GM12878 (cell line): ENCODE measurements at regions not wholly inside any gene's neighbourhood (a gene's known extent, or its start where the extent isn't known, plus 50 kb on each side); places are given as distances from the start of the nearest gene placed in this dataset.

ENCODE experiments used
- ATAC-seq: fragments of 200-7000 bp; cut with Tn5 transposase; 3 replicates; pipeline ENCODE4 v1.9.1; 2020; ENCODE audit warnings: mild to moderate bottlenecking, moderate library complexity
- BruUV-seq: library from RNA; stranded (reverse); fragments of 400-500 nt; replicated peaks from 2 replicates; lab custom pipeline; 2021; lab: Mats Ljungman, UMichigan
- CTCF ChIA-PET: fragments of 300-600 bp; sonication (Branson Sonifier 250); formaldehyde crosslinking; extraction: SDS; loops from one replicate; lab custom pipeline; 2021; ENCODE audit warnings: inconsistent platforms; lab: Yijun Ruan, JAX
- POLR2A ChIA-PET: fragments of 350-600 bp; formaldehyde crosslinking; extraction: SDS; loops from one replicate; lab custom pipeline; 2021; ENCODE audit warnings: inconsistent platforms; lab: Charles Lee
- RAD21 ChIA-PET: fragments of 300-600 bp; sonication (Branson Sonifier 250); formaldehyde crosslinking; loops from one replicate; lab custom pipeline; 2023; ENCODE audit warnings: antibody characterized with exemption; ENCODE audit not compliant: unreplicated experiment; lab: Charles Lee
- SMC1A ChIA-PET: fragments of 300-600 bp; sonication (Branson Sonifier 250); formaldehyde crosslinking; loops from one replicate; lab custom pipeline; 2023; ENCODE audit not compliant: unreplicated experiment, uncharacterized antibody; lab: Charles Lee
- DNase-seq: peaks from one replicate; pipeline ENCODE4 v3.0.0-alpha.2; 2011; ENCODE audit warnings: low read depth, low spot score
- FAIRE-seq: peaks from 3 replicates; lab custom pipeline; 2011; peaks lifted over from hg19 to GRCh38; lab: Jason Lieb, UNC
- H2AFZ ChIP-seq: 2 replicates; pipeline ENCODE4 v1.6.0; 2011; ENCODE audit warnings: low read depth, low read length, control low read depth; ENCODE audit not compliant: control insufficient read depth
- H3K27ac ChIP-seq: 2 replicates; pipeline ENCODE4 v1.5.1; 2011; ENCODE audit warnings: control low read depth; ENCODE audit not compliant: control insufficient read depth, insufficient read depth
- H3K27me3 ChIP-seq, 2 experiments: replicated peaks in 1 of 2; 2 replicates each; pipeline versions ENCODE4 v1.6.0 to v1.6.1; 2011; ENCODE audit warnings: low read length in 1 of 2; ENCODE audit not compliant: control insufficient read depth in 2 of 2, insufficient read depth in 2 of 2
- H3K36me3 ChIP-seq, 2 experiments: 2 replicates each; pipeline ENCODE4 v1.5.1; 2011; ENCODE audit warnings: low read length in 1 of 2; ENCODE audit not compliant: control insufficient read depth in 2 of 2, insufficient read depth in 2 of 2
- H3K4me1 ChIP-seq: 2 replicates; pipeline ENCODE4 v1.6.1; 2011; ENCODE audit warnings: mild to moderate bottlenecking, low read length, moderate library complexity, mixed read lengths; ENCODE audit not compliant: control insufficient read depth, insufficient read depth
- H3K4me2 ChIP-seq: 2 replicates; pipeline ENCODE4 v1.6.0; 2011; ENCODE audit warnings: control low read depth; ENCODE audit not compliant: control insufficient read depth, insufficient read depth
- H3K4me3 ChIP-seq: fragments of 200-600 bp; sonication (generic); 2 replicates; pipeline ENCODE4 v1.5.1; 2016
- H3K79me2 ChIP-seq: 2 replicates; pipeline ENCODE4 v1.6.0; 2011; ENCODE audit warnings: low read length; ENCODE audit not compliant: control insufficient read depth, insufficient read depth
- H3K9ac ChIP-seq: 2 replicates; pipeline ENCODE4 v1.8.0; 2011; ENCODE audit warnings: low read length, control low read depth, mixed read lengths; ENCODE audit not compliant: control insufficient read depth, insufficient read depth
- H3K9me3 ChIP-seq: replicated peaks from 3 replicates; pipeline ENCODE4 v1.5.1; 2011; ENCODE audit warnings: mild to moderate bottlenecking, low read length; ENCODE audit not compliant: control insufficient read depth, insufficient read depth
- H4K20me1 ChIP-seq: 2 replicates; pipeline ENCODE4 v1.6.0; 2011; ENCODE audit not compliant: control insufficient read depth, insufficient read depth
- BMI1 ChIP-seq: fragments of 450-650 bp; IDR thresholded peaks from 2 replicates; pipeline ENCODE4 v1.6.1; 2016; ENCODE audit warnings: mild to moderate bottlenecking, moderate library complexity, borderline replicate concordance
- HCFC1 ChIP-seq: fragments of 150-350 bp; IDR thresholded peaks from 2 replicates; pipeline ENCODE4 v1.6.1; 2014; ENCODE audit warnings: low read length
- NFYA ChIP-seq: IDR thresholded peaks from 2 replicates; pipeline ENCODE4 v1.6.1; 2011; ENCODE audit warnings: low read depth, mild to moderate bottlenecking, low read length, improper control_type of control experiment, borderline replicate concordance
- RUNX3 ChIP-seq: IDR thresholded peaks from 2 replicates; pipeline ENCODE4 v1.6.1; 2012; ENCODE audit warnings: low read length, inconsistent platforms
- WGBS: methylation state at CpG from one replicate; pipeline ENCODE4 v1.1.6; 2016; ENCODE audit warnings: low lambda C conversion rate; ENCODE audit not compliant: insufficient replicate concordance, insufficient coverage; ENCODE audit errors: missing lambda C conversion rate; 5-methylcytosine and 5-hydroxymethylcytosine counted together
- in situ Hi-C: fragments of 300-500 bp; cut with MboI; formaldehyde crosslinking; loops from 9 replicates; pipeline ENCODE4 v1.14.3; 2018; ENCODE audit warnings: mixed read lengths
- intact Hi-C: fragments of 100-400 bp; cut with micrococcal nuclease; formaldehyde crosslinking; loops from one replicate; pipeline ENCODE4 v1.14.2; 2022; ENCODE audit not compliant: unreplicated experiment
- TF ChIP-seq, protein P1 (sequence below): IDR thresholded peaks from 2 replicates; pipeline ENCODE4 v1.6.1; 2012; ENCODE audit warnings: low read depth, low read length, improper control_type of control experiment

DNA sequence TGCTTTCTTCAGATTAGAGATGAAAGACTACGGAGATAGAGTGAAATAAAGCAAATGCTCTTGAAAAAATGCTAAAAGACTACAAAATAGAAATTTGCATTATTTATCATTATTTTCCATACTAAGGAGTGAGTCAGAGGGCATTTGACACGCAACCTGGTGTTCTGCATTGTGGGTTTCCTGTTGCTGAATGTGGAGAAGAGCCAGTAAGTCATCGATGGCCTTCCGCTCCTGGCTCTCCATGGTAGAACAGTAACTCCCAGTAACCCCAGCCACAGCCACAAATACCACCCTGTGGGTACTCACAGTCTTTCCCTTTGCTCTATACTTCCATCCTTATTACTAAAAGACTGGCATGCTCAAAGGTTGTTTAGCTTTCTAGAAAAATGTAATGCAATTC is 61.5 kb downstream of the CGGBP1 start:
- peak; percentile 26 for DNase-seq
- no peaks in the 10 kb centered on the region for H3K27me3 ChIP-seq
- no TSS peak for BruUV-seq
- no peak overlapping the region; the same call in 1 of the 2 replicates for H2AFZ ChIP-seq
- H3K36me3 ChIP-seq, result no peaks in the 10 kb centered on the region
- H3K4me3 ChIP-seq, result peak overlapping the region; percentile 18; the same call in 1 of the 2 replicates
- RAD21 ChIA-PET, result no interaction called here
- in situ Hi-C loops (no loop called here), intact Hi-C loops (loop anchor here (1.0 kb wide), 1 partner anchor 48 kb away; no protein-coding TSS in a partner anchor)
- TF ChIP-seq, protein P1, sequence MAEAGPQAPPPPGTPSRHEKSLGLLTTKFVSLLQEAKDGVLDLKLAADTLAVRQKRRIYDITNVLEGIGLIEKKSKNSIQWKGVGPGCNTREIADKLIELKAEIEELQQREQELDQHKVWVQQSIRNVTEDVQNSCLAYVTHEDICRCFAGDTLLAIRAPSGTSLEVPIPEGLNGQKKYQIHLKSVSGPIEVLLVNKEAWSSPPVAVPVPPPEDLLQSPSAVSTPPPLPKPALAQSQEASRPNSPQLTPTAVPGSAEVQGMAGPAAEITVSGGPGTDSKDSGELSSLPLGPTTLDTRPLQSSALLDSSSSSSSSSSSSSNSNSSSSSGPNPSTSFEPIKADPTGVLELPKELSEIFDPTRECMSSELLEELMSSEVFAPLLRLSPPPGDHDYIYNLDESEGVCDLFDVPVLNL, result no peak
- TF ChIP-seq RUNX3 (peak; percentile 27; the same call in 1 of the 2 replicates), BMI1 (no peak)
- CTCF ChIA-PET, result no interaction called here
- SMC1A ChIA-PET, result no interaction called here
- H3K9ac ChIP-seq, result no peak overlapping the region
- POLR2A ChIA-PET, result no interaction called here
- no peaks in the 10 kb centered on the region for H3K79me2 ChIP-seq
- H3K9me3 ChIP-seq, result no peaks in the 10 kb centered on the region
- H3K4me2 ChIP-seq, result peak overlapping the region; percentile 54; the same call in 1 of the 2 replicates
- H3K4me1 ChIP-seq, result no peaks in the 10 kb centered on the region
- no peak for FAIRE-seq
- ATAC-seq, result peak; percentile 87
- WGBS, result 10% methylated on average over 4 of the region's 4 CpGs
- H3K27ac ChIP-seq, result no peak overlapping the region
- no peaks in the 10 kb centered on the region for H4K20me1 ChIP-seq

DNA sequence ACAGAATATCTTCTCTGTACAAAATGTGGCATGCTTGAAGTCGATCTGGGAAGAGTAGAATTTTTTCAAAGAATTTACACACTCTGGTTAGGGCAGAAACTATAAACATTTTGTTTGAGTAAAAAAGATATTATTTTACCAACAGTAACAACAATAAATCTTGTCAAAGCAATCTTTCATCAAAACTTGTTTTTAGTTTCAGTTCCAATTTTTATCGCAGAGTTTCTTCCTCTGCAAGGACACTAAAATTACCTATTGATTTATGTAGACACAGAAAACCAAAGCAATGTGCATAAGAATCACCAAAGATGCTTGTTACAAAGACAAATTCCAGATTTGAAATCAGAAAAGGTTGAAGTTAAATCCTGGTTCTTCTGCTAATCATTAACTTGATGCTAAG is 61.9 kb downstream of the CGGBP1 start:
- no peak overlapping the region for H3K27ac ChIP-seq
- intact Hi-C loops (loop anchor here (1.0 kb wide), 1 partner anchor 48 kb away; no protein-coding TSS in a partner anchor), in situ Hi-C loops (no loop called here)
- ChIA-PET RAD21 (no interaction called here), POLR2A (no interaction called here), SMC1A (no interaction called here), CTCF (no interaction called here)
- H3K36me3 ChIP-seq, result no peaks in the 10 kb centered on the region
- BruUV-seq, result no TSS peak
- DNase-seq (no peak), FAIRE-seq (no peak), ATAC-seq (peak; percentile 26)
- TF ChIP-seq HCFC1, result no peak
- TF ChIP-seq NFYA, result no peak
- no peaks in the 10 kb centered on the region for H3K79me2 ChIP-seq
- no peaks in the 10 kb centered on the region for H3K9me3 ChIP-seq
- H4K20me1 ChIP-seq, result no peaks in the 10 kb centered on the region
- H3K27me3 ChIP-seq, result no peaks in the 10 kb centered on the region
- WGBS, result 0% methylated on average over 2 of the region's 2 CpGs
- peak overlapping the region; percentile 18; the same call in 1 of the 2 replicates for H3K4me3 ChIP-seq
- H3K4me1 ChIP-seq, result no peaks in the 10 kb centered on the region
- H2AFZ ChIP-seq, result no peak overlapping the region
- peak overlapping the region; percentile 54; the same call in 1 of the 2 replicates for H3K4me2 ChIP-seq
- H3K9ac ChIP-seq, result no peak overlapping the region
